ENCODE measurements at regions not wholly inside any gene's neighbourhood (a gene's known extent, or its start where the extent isn't known, plus 50 kb on each side); places are given as distances from the start of the nearest gene placed in this dataset.
"Not testable (repeated sequence)": the region's sequence is repeated elsewhere in the genome, so short reads cannot be mapped to it uniquely, and the experiment has no call there.

- H2AFZ ChIP-seq (ENCODE audit: low read length), result no peak overlapping the region
- no peaks in the 10 kb centered on the region for H4K20me1 ChIP-seq (ENCODE audit: insufficient read depth, low read length, poor library complexity, severe bottlenecking)
- H3K79me2 ChIP-seq (ENCODE audit: insufficient read depth, low read length), result no peaks in the 10 kb centered on the region
- no peaks in the 10 kb centered on the region for H3K4me1 ChIP-seq (ENCODE audit: insufficient read depth, low read length, poor library complexity, severe bottlenecking)
- TF ChIP-seq CTCF (conservative IDR thresholded peaks at IDR 0.05; ENCODE audit: low read length) (no peak), EZH2phosphoT487 (IDR thresholded peaks at IDR 0.05; ENCODE audit: borderline replicate concordance) (no peak)
- no peaks in the 10 kb centered on the region for H3K9me3 ChIP-seq (ENCODE audit: insufficient read depth, low read depth, low read length)
- no peak overlapping the region for H3K4me3 ChIP-seq (ENCODE audit: low read length, poor library complexity, severe bottlenecking)
- no peaks in the 10 kb centered on the region for H3K27me3 ChIP-seq (ENCODE audit: insufficient read depth, low read length, poor library complexity, severe bottlenecking)
- H3K36me3 ChIP-seq (ENCODE audit: insufficient read depth, low read length), result no peaks in the 10 kb centered on the region
- H3K9ac ChIP-seq (ENCODE audit: low read depth, low read length, poor library complexity, severe bottlenecking), result no peak overlapping the region
- no peak overlapping the region for H3K4me2 ChIP-seq (ENCODE audit: low read depth, low read length, poor library complexity, severe bottlenecking)
- no peaks in the 10 kb centered on the region for H3F3A ChIP-seq (ENCODE audit: low read depth)
- no peaks in the 10 kb centered on the region for H3K9me2 ChIP-seq (replicated peaks; ENCODE audit: low read depth, low read length)
Observed at GRCh38 chr21:25487046-25487594, 120.2 kb downstream of the MRPL39 start.

GRCh38 chr21:25485914-25486313 is 121.4 kb downstream of the MRPL39 start:
- no peak overlapping the region for H3K4me3 ChIP-seq (ENCODE audit: low read length, poor library complexity, severe bottlenecking)
- no peaks in the 10 kb centered on the region for H3K9me2 ChIP-seq (replicated peaks; ENCODE audit: low read depth, low read length)
- H3K4me2 ChIP-seq (ENCODE audit: low read depth, low read length, poor library complexity, severe bottlenecking), result no peak overlapping the region
- no peak for TF ChIP-seq EZH2phosphoT487 (IDR thresholded peaks at IDR 0.05; ENCODE audit: borderline replicate concordance)
- TF ChIP-seq CTCF (conservative IDR thresholded peaks at IDR 0.05; ENCODE audit: low read length), result no peak
- peaks cover 6% of the 10 kb centered on the region; the same call in 1 of the 2 replicates for H3K9me3 ChIP-seq (ENCODE audit: insufficient read depth, low read depth, low read length)
- H3K36me3 ChIP-seq (ENCODE audit: insufficient read depth, low read length), result no peaks in the 10 kb centered on the region
- H3F3A ChIP-seq (ENCODE audit: low read depth), result no peaks in the 10 kb centered on the region
- no peak overlapping the region for H2AFZ ChIP-seq (ENCODE audit: low read length)
- no peaks in the 10 kb centered on the region for H3K79me2 ChIP-seq (ENCODE audit: insufficient read depth, low read length)
- H3K4me1 ChIP-seq (ENCODE audit: insufficient read depth, low read length, poor library complexity, severe bottlenecking), result no peaks in the 10 kb centered on the region
- no peak overlapping the region for H3K9ac ChIP-seq (ENCODE audit: low read depth, low read length, poor library complexity, severe bottlenecking)
- no peaks in the 10 kb centered on the region for H3K27me3 ChIP-seq (ENCODE audit: insufficient read depth, low read length, poor library complexity, severe bottlenecking)
- H4K20me1 ChIP-seq (ENCODE audit: insufficient read depth, low read length, poor library complexity, severe bottlenecking), result no peaks in the 10 kb centered on the region

- no peaks in the 10 kb centered on the region for H3K79me2 ChIP-seq (ENCODE audit: insufficient read depth, low read length)
- H2AFZ ChIP-seq (ENCODE audit: low read length), result no peak overlapping the region
- no peak overlapping the region for H3K4me2 ChIP-seq (ENCODE audit: low read depth, low read length, poor library complexity, severe bottlenecking)
- no peaks in the 10 kb centered on the region for H3K36me3 ChIP-seq (ENCODE audit: insufficient read depth, low read length)
- H3K9ac ChIP-seq (ENCODE audit: low read depth, low read length, poor library complexity, severe bottlenecking), result no peak overlapping the region
- TF ChIP-seq CTCF (conservative IDR thresholded peaks at IDR 0.05; ENCODE audit: low read length) (no peak), EZH2phosphoT487 (IDR thresholded peaks at IDR 0.05; ENCODE audit: borderline replicate concordance) (no peak)
- H3K9me3 ChIP-seq (ENCODE audit: insufficient read depth, low read depth, low read length), result no peaks in the 10 kb centered on the region
- no peaks in the 10 kb centered on the region for H4K20me1 ChIP-seq (ENCODE audit: insufficient read depth, low read length, poor library complexity, severe bottlenecking)
- H3K4me1 ChIP-seq (ENCODE audit: insufficient read depth, low read length, poor library complexity, severe bottlenecking), result no peaks in the 10 kb centered on the region
- no peaks in the 10 kb centered on the region for H3K9me2 ChIP-seq (replicated peaks; ENCODE audit: low read depth, low read length)
- no peak overlapping the region for H3K4me3 ChIP-seq (ENCODE audit: low read length, poor library complexity, severe bottlenecking)
- H3F3A ChIP-seq (ENCODE audit: low read depth), result no peaks in the 10 kb centered on the region
- H3K27me3 ChIP-seq (ENCODE audit: insufficient read depth, low read length, poor library complexity, severe bottlenecking), result no peaks in the 10 kb centered on the region
Observed at GRCh38 chr21:25467896-25468295, 139.4 kb downstream of the MRPL39 start.

GRCh38 chr21:25467071-25467470 is 140.2 kb downstream of the MRPL39 start:
- not testable (repeated sequence) for H3F3A ChIP-seq (ENCODE audit: low read depth)

More at GRCh38 chr21:25467071-25467470, 140.2 kb downstream of the MRPL39 start:
- not testable (repeated sequence) for H3K27me3 ChIP-seq (ENCODE audit: insufficient read depth, low read length, poor library complexity, severe bottlenecking); H3K4me1 ChIP-seq (ENCODE audit: insufficient read depth, low read length, poor library complexity, severe bottlenecking); H3K4me2 ChIP-seq (ENCODE audit: low read depth, low read length, poor library complexity, severe bottlenecking); H3K79me2 ChIP-seq (ENCODE audit: insufficient read depth, low read length); H3K4me3 ChIP-seq (ENCODE audit: low read length, poor library complexity, severe bottlenecking); H3K9me3 ChIP-seq (ENCODE audit: insufficient read depth, low read depth, low read length); H4K20me1 ChIP-seq (ENCODE audit: insufficient read depth, low read length, poor library complexity, severe bottlenecking); H2AFZ ChIP-seq (ENCODE audit: low read length); H3K36me3 ChIP-seq (ENCODE audit: insufficient read depth, low read length); H3K9me2 ChIP-seq (replicated peaks; ENCODE audit: low read depth, low read length); H3K9ac ChIP-seq (ENCODE audit: low read depth, low read length, poor library complexity, severe bottlenecking)

Measured in Loucy (cell line).